Memory B cell (primary cell): ENCODE measurements at regions not wholly inside any gene's neighbourhood (a gene's known extent, or its start where the extent isn't known, plus 50 kb on each side); places are given as distances from the start of the nearest gene placed in this dataset.
"Not testable (repeated sequence)": the region's sequence is repeated elsewhere in the genome, so short reads cannot be mapped to it uniquely, and the experiment has no call there.

Source experiments
- ATAC-seq: fragments of 150-1000 bp; cut with Tn5 transposase; 2 replicates; pipeline ENCODE4 v1.10.0; 2021; ENCODE audit warnings: low read depth, mild to moderate bottlenecking, moderate library complexity
- DNase-seq, 2 donors: peaks; one replicate each; pipeline ENCODE4 v3.0.0; 2022; ENCODE audit warnings: low spot score in 2 of 2
- H3K27ac Mint-ChIP-seq: one replicate; pipeline ENCODE4 v1.8.0; 2022; ENCODE audit warnings: mild to moderate bottlenecking, moderate library complexity, mixed read lengths
- H3K27me3 Mint-ChIP-seq: one replicate; pipeline ENCODE4 v1.8.0; 2022; ENCODE audit warnings: mixed read lengths
- H3K36me3 Mint-ChIP-seq: one replicate; pipeline ENCODE4 v1.8.0; 2022; ENCODE audit warnings: mild to moderate bottlenecking, mixed read lengths
- H3K4me1 Mint-ChIP-seq: one replicate; pipeline ENCODE4 v1.8.0; 2022; ENCODE audit warnings: mixed read lengths
- H3K4me3 Mint-ChIP-seq: one replicate; pipeline ENCODE4 v1.8.0; 2022; ENCODE audit warnings: mild to moderate bottlenecking, moderate library complexity, mixed read lengths
- H3K9me3 Mint-ChIP-seq: one replicate; pipeline ENCODE4 v1.8.0; 2022; ENCODE audit warnings: mixed read lengths

DNA sequence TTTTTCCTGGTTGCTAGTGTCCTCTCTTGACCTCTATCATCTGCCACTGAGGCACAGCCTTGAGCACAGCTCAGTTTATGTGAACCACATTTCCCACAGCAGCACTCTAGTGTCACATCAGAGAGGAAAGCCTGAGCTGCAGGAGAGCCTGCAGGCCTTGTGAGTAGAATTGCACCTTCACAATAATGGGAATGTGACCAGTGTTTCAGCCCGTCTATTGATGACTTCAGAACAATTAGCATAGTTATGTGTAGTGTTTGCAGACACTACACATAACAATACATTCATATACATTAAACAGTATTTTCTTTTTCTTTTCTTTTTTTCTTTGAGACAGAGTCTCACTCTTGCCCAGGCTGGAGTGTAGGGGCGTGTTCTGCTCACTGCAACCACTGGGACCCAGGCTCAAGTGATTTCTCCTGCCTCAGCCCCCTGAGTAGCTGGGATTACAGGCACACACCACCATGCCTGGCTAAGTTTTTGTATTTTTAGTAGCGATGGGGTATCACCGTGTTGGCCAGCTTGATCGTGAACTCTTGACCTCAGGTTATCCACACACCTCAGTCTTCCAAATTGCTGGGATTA is 108.0 kb upstream of the LRRC3B start:
- H3K9me3 Mint-ChIP-seq, H3K4me3 Mint-ChIP-seq, H3K27ac Mint-ChIP-seq, ATAC-seq, H3K4me1 Mint-ChIP-seq, H3K36me3 Mint-ChIP-seq, H3K27me3 Mint-ChIP-seq, DNase-seq: not testable (repeated sequence)

DNA sequence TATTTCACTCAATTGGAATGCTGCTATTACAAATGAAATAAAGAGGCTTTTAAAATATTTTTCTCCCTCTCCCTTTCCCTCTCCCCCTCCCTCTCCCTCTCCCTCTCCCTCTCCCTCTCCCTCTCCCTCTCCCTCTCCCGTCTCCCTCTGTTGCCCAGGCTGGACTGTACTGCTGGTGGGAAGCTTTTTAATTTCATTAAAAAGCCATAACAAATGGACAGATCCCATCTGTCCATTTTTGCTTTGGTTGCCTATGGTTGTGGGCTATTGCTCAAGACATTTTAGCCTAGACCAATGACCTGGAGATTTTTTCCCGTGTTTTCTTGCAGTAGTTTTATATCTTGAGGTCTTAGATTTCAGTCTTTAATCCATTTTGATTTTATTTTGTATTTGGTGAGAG is 107.2 kb upstream of the LRRC3B start:
- H3K4me1 Mint-ChIP-seq, result no peaks in the 10 kb centered on the region
- no peak overlapping the region for H3K27ac Mint-ChIP-seq
- ATAC-seq (no peak), DNase-seq (no peak)
- peaks cover 6% of the 10 kb centered on the region for H3K9me3 Mint-ChIP-seq
- no peaks in the 10 kb centered on the region for H3K27me3 Mint-ChIP-seq
- H3K4me3 Mint-ChIP-seq, result no peak overlapping the region
- H3K36me3 Mint-ChIP-seq, result no peaks in the 10 kb centered on the region

DNA sequence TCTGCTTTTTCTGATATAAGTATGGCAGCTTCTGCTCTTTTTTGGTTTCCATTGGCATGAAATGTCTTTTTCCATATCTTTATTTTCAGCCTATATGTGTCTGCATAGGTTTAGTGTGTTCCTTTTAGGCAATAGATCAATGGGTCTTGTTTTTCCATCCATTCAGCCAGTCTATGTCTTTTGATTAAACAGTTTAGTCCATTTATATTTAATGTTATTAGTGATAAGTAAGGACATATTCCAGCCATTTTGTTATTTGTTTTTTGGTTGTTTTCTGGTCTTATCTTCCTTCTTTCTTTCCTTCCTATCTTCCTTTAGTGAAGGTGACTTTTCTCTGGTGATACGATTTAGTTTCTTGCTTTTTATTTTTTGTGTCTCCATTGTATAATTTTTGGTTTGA is 101.3 kb upstream of the LRRC3B start:
- no peaks in the 10 kb centered on the region for H3K4me1 Mint-ChIP-seq
- no peak overlapping the region for H3K4me3 Mint-ChIP-seq
- no peak overlapping the region for H3K27ac Mint-ChIP-seq
- ATAC-seq (no peak), DNase-seq (no peak)
- H3K27me3 Mint-ChIP-seq, result no peaks in the 10 kb centered on the region
- H3K9me3 Mint-ChIP-seq, result peaks cover 18% of the 10 kb centered on the region
- H3K36me3 Mint-ChIP-seq, result no peaks in the 10 kb centered on the region

DNA sequence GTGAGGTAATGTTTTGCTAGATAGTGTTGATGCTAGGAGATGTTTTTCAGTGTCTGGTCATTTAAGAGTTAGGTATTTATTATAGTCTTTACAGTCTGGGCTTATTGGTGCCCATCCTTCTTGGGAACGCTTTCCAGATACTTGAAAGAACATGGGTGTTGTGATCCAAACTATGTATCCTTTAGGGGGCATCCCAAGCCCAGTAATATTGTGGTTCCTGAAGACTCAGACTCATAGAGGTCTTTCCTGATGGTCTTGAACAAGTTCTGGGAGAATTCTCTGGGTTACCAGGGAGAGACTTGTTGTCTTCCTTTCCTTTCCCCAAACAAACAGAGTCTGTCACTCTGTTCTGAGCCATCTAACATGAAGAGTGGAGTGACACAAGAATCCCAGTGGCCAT is 99.7 kb upstream of the LRRC3B start:
- Mint-ChIP-seq H3K36me3 (no peaks in the 10 kb centered on the region), H3K4me3 (no peak overlapping the region), H3K27ac (no peak overlapping the region), H3K4me1 (no peaks in the 10 kb centered on the region), H3K9me3 (peaks cover 15% of the 10 kb centered on the region), H3K27me3 (peaks cover 2% of the 10 kb centered on the region)
- no peak for DNase-seq
- ATAC-seq, result no peak

DNA sequence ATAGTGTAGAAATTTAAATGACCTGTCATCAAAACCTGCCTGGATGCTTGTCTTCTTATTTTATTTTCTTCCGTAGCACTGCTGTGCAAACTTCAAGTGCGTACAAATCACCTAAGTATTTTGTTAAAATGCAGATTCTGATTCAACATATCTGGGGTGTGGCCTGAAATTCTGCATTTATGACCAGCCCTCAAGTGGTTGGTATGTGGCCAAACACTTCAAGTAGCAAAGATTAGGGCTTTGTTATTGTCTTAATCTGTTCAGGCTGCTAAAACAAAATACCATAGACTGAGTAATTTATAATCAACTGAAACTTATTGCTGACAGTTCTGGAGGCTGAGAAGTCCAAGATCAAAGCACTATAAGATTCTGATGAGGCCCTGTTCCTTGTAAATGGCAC is 97.6 kb upstream of the LRRC3B start:
- DNase-seq (no peak), ATAC-seq (no peak)
- H3K9me3 Mint-ChIP-seq, result peaks cover 18% of the 10 kb centered on the region
- no peak overlapping the region for H3K4me3 Mint-ChIP-seq
- H3K27ac Mint-ChIP-seq, result no peak overlapping the region
- H3K4me1 Mint-ChIP-seq, result no peaks in the 10 kb centered on the region
- peaks cover 2% of the 10 kb centered on the region for H3K27me3 Mint-ChIP-seq
- H3K36me3 Mint-ChIP-seq, result no peaks in the 10 kb centered on the region

DNA sequence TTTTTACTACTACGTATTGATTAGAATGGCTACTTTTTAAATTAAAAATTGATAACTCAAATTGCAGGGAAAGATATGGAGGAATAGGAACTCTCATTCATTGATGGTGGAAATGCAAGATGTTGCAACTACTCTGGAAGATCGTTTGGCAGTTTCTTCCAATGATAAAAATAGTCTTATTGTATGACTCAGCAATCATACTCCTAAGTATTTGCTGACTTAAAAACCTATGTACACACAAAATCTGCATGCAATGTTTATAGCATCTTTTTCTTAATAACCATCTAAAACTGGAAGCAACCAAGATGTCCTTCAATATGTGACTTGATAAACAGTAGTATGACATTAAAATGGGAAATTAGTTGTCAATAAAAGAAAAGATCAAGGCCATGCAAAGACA is 87.4 kb upstream of the LRRC3B start:
- H3K27me3 Mint-ChIP-seq, result no peaks in the 10 kb centered on the region
- ATAC-seq (no peak), DNase-seq (no peak)
- H3K4me3 Mint-ChIP-seq, result no peak overlapping the region
- H3K36me3 Mint-ChIP-seq, result no peaks in the 10 kb centered on the region
- no peak overlapping the region for H3K27ac Mint-ChIP-seq
- H3K9me3 Mint-ChIP-seq, result peaks cover 6% of the 10 kb centered on the region
- H3K4me1 Mint-ChIP-seq, result no peaks in the 10 kb centered on the region

DNA sequence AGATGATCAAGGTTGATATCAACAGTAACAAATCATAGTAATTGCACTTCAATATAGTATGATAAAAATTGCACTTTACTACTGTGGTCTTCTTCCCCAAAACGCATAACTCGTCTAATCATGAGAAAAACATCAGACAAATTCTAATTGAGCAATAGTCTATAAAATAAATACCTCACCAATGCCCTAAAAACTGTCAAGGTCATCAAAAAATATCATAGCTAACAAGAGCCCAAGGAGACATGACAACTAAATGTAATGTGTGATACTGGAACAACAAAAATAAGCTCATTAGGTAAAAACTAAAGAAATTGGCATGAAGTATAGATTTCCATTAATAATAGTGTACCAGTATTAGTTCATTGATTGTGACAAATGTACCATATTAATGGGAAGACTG is 85.6 kb upstream of the LRRC3B start:
- no peaks in the 10 kb centered on the region for H3K27me3 Mint-ChIP-seq

DNA sequence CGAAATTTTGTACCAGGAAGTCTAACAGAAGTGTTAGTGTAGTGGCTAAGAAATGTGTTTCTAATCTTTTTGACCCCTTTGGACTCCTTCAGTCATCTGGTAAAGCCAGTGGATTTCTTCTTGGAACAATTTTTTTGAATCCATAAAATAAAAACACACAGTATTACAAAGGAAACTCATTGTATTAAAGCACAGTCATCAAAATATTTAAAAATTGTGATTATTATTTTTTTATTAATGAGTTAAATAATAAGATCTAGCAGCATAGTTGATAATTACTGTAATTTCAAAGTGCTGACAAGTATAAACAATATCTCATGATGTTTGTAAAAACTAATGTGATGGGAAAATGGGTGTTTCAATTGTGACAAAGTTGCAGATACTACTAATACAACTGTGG is 72.2 kb upstream of the LRRC3B start:
- no peak for DNase-seq
- no peak overlapping the region for H3K4me3 Mint-ChIP-seq
- ATAC-seq, result no peak
- H3K4me1 Mint-ChIP-seq, result no peaks in the 10 kb centered on the region
- no peaks in the 10 kb centered on the region for H3K27me3 Mint-ChIP-seq
- H3K9me3 Mint-ChIP-seq, result peaks cover 7% of the 10 kb centered on the region
- no peak overlapping the region for H3K27ac Mint-ChIP-seq
- H3K36me3 Mint-ChIP-seq, result no peaks in the 10 kb centered on the region

More for the DNA sequence above, 85.6 kb upstream of the LRRC3B start:
- no peak overlapping the region for H3K27ac Mint-ChIP-seq
- no peak overlapping the region for H3K4me3 Mint-ChIP-seq
- peaks cover 5% of the 10 kb centered on the region for H3K9me3 Mint-ChIP-seq
- DNase-seq, result no peak
- no peaks in the 10 kb centered on the region for H3K36me3 Mint-ChIP-seq
- ATAC-seq, result no peak
- no peaks in the 10 kb centered on the region for H3K4me1 Mint-ChIP-seq

DNA sequence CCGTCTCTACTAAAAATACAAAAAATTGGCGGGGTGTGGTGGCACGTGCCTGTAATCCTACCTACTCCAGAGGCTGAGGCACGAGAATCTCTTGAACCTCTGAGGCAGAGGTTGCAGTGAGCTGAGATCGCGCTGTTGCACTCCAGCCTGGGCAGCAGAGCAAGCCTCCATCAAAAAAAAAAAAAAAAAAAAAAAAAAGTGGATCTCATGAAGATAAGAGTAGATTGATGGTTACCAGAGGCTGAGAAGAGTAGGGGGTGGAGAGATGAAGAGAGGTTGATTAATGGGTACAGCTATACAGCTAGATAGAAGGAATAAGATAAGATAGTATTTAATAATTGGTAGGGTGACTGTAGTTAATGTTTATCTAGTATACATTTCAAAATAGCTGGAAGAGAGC is 65.9 kb upstream of the LRRC3B start:
- ATAC-seq (no peak), DNase-seq (no peak)
- Mint-ChIP-seq H3K4me3 (no peak overlapping the region), H3K36me3 (no peaks in the 10 kb centered on the region), H3K9me3 (peaks cover 2% of the 10 kb centered on the region), H3K27ac (no peak overlapping the region), H3K4me1 (no peaks in the 10 kb centered on the region), H3K27me3 (no peaks in the 10 kb centered on the region)

DNA sequence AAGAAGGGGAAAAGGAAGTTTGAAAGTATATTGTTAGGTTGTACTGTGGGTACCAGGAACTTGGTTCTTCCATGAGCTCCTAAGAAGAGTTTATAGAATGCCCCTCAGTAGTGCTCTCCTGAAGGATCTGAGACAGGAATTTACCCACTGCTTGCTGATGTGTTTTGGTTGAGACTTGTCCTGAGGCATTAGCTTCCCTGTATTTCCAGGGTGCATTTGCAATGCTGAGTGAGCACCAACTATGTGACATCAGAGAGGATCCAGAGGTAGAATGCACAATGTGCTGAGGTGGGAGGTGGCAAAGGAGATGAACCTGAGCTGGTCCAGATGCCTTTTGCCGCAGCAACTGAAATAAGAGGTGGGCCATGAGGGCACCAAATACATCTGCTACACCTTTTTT is 64.3 kb upstream of the LRRC3B start:
- no peak overlapping the region for H3K4me3 Mint-ChIP-seq
- no peaks in the 10 kb centered on the region for H3K4me1 Mint-ChIP-seq
- peaks cover 2% of the 10 kb centered on the region for H3K9me3 Mint-ChIP-seq
- no peak overlapping the region for H3K27ac Mint-ChIP-seq
- H3K36me3 Mint-ChIP-seq, result no peaks in the 10 kb centered on the region
- ATAC-seq (no peak), DNase-seq (no peak)
- no peaks in the 10 kb centered on the region for H3K27me3 Mint-ChIP-seq

DNA sequence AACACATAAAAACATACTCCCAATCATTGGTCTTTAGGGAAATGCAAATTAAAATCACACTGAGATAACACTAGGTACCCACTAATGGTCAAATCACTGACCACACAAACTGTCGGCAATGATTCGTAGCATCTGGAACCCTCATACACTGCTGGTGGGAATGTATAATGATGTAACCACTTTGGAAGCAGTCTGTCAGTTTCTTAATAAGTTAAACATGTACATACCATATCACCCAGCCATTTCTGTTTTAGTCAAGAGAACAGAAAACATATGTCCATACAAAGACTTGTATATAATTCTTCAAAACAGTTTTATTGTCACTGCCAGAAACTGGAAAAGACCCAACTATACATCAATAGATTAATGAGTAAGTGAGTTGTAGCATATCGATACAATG is 63.3 kb upstream of the LRRC3B start:
- H3K27ac Mint-ChIP-seq, result no peak overlapping the region
- H3K4me3 Mint-ChIP-seq, result no peak overlapping the region
- no peaks in the 10 kb centered on the region for H3K36me3 Mint-ChIP-seq
- no peaks in the 10 kb centered on the region for H3K4me1 Mint-ChIP-seq
- DNase-seq, result no peak
- no peak for ATAC-seq
- no peaks in the 10 kb centered on the region for H3K27me3 Mint-ChIP-seq
- no peaks in the 10 kb centered on the region for H3K9me3 Mint-ChIP-seq

DNA sequence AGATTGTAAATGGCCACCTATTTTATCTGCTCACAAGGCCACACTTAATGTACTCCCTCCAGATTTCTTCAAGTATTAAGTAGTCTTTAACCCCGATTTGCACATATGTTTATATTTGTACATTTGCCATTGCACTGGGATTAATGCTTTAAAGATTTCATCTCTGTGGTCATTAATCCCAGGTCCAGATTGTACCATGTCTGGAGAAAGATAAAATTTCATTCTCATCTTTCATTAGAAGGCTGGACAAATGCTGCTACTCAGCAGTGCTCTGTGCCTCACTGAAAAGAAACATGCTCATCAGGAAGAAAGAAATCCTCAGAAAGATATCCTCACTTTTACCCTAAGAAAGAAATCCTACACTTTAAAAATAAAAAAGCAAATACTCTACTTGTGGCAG is 62.5 kb upstream of the LRRC3B start:
- Mint-ChIP-seq H3K36me3 (no peaks in the 10 kb centered on the region), H3K27me3 (no peaks in the 10 kb centered on the region), H3K27ac (no peak overlapping the region), H3K4me1 (no peaks in the 10 kb centered on the region), H3K4me3 (no peak overlapping the region), H3K9me3 (no peaks in the 10 kb centered on the region)
- ATAC-seq (no peak), DNase-seq (no peak)

DNA sequence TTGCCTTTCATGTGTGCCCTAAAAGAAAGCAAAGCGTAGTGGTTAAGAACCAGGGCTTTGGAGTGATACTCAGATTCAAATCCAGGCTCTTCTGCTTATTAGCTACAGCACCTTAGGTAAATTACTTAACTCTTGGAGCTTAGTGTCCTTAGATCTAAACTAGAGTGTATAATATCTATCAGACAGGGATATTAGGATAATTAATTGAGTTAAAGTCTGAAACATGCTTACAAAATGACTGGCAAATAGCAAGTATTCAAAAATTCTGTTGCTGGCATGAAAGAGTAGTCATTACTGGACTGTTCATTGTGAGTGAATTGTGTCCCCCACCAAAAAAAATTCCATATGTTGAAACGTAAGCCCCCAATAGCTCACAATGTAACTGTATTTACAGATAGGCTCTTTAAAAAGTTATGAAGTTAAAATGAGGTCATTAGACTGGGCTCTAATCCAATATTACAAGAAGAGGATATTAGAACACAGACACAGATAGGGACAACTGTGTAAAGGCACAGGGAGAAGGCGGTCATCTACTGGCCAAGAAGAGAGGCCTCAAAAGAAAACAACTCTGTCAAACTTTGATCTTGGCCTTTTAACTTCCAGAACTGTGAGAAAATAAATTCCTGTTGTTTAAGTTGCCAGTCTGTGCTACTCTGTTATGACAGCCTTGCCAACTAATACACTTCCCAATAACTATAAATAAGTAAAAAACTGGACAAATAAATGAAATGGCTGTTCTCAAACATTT is 60.4 kb upstream of the LRRC3B start:
- Mint-ChIP-seq H3K9me3 (no peaks in the 10 kb centered on the region), H3K4me1 (no peaks in the 10 kb centered on the region), H3K36me3 (no peaks in the 10 kb centered on the region), H3K4me3 (no peak overlapping the region), H3K27ac (no peak overlapping the region), H3K27me3 (no peaks in the 10 kb centered on the region)
- ATAC-seq (no peak), DNase-seq (no peak)
